Spleen (tissue), 7 donors: ENCODE measurements at regions not wholly inside any gene's neighbourhood (a gene's known extent, or its start where the extent isn't known, plus 50 kb on each side); places are given as distances from the start of the nearest gene placed in this dataset.

Experiments
- CTCF ChIP-seq, 11 experiments: fragments of 200-600 bp in 7 of 11; fragments of 450-650 bp in 4 of 11; sonication (generic) in 4 of 11; IDR thresholded peaks in 8 of 11; conservative IDR thresholded peaks in 3 of 11; 1 replicate in 7 of 11; 2 replicates in 4 of 11; pipeline versions ENCODE4 v1.4.0 to v1.8.0; 2016 to 2021; ENCODE audit warnings: antibody characterized with exemption in 11 of 11, inconsistent platforms in 4 of 11, mild to moderate bottlenecking in 1 of 11
- POLR2AphosphoS5 ChIP-seq, 3 donors: sonication (generic); formaldehyde crosslinking; IDR thresholded peaks; one replicate each; pipeline ENCODE4 v1.5.1; 2017; ENCODE audit warnings: antibody characterized with exemption in 3 of 3
- donor health status: DM: no; HTN: no; CAD: no; lungs with moderate emphysema.
- donor health status: DM: no; HTN: no; CAD: no.
- donor health status: DM: no; HTN: no; CAD: no.

DNA sequence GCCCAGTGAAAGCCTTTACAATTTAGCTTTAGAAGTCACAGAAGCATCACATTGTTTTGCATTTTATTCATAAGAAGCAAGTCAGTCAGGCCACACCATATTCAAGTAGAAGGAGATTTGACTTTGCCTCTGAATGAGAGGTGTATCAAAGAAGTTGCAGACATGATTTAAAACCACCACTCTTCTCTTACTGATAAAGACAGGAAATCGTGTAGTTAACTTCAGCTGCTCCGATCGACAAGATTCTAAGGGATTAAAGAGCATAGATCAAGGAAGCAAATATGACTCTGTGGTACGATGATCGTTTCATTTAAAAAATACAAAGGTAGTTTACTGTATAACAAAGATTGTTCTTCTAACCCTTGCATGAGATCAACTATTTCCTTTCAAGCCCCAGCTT is 328.0 kb upstream of the PPP1R2C start:
- TF ChIP-seq POLR2AphosphoS5 (IDR thresholded peaks at IDR 0.05) = no peak
- no peak for TF ChIP-seq CTCF (IDR thresholded peaks at IDR 0.05 in 8 of 11, conservative IDR thresholded peaks at IDR 0.05 in 3 of 11)
